ENCODE measurements at regions not wholly inside any gene's neighbourhood (a gene's known extent, or its start where the extent isn't known, plus 50 kb on each side); places are given as distances from the start of the nearest gene placed in this dataset.

DNA sequence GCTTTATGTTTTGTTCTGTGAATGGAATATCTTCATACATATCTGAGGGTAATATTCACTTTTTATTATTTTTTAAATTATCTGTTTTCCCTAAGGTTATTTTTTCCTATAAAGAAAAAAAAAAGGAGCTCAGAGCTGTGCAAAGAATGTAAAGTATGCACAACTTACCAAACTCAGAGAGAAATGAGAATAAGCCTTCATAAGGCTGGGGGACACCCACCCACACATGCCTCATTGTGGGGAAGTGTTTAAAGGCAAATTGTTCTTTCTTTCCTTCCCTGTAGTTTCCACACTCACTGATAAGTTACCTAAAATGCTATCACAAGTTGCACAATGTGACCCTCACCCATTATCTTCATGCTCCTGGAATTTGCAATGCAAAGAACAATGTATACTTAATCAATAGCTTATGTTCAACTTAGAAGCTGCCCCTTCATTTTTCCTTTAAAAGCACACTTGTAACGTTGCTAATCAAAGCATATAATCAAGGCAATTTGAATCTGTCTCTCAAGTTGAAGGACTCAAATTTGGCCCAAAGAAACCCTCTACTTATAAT, 108.1 kb downstream of the GNAT3 start:
- no peak overlapping the region for H3K4me3 ChIP-seq (ENCODE audit: low read depth, low read length)
- TF ChIP-seq, protein P1, sequence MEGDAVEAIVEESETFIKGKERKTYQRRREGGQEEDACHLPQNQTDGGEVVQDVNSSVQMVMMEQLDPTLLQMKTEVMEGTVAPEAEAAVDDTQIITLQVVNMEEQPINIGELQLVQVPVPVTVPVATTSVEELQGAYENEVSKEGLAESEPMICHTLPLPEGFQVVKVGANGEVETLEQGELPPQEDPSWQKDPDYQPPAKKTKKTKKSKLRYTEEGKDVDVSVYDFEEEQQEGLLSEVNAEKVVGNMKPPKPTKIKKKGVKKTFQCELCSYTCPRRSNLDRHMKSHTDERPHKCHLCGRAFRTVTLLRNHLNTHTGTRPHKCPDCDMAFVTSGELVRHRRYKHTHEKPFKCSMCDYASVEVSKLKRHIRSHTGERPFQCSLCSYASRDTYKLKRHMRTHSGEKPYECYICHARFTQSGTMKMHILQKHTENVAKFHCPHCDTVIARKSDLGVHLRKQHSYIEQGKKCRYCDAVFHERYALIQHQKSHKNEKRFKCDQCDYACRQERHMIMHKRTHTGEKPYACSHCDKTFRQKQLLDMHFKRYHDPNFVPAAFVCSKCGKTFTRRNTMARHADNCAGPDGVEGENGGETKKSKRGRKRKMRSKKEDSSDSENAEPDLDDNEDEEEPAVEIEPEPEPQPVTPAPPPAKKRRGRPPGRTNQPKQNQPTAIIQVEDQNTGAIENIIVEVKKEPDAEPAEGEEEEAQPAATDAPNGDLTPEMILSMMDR (conservative IDR thresholded peaks at IDR 0.05; ENCODE audit: low read depth, low read length) = no peak
- no peak for DNase-seq (ENCODE audit: low read depth)

DNA sequence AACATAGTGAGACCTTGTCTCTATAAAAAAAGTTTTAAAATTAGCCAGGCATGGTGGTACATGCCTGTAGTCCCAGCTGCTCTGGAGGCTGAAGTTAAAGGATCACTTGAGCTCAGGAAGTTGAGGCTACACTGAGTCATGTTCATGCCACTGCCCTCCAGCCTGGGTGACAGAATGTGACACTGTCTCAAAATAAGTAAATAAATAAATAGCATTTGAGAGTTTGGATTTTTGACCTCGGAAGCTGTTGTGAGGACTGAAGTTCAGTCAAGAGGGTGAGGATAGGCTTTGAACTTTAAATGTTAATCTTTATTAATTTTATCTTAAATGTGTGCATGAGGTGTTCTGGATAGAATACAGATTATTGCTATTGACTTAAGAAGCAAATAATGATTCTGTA, 110.2 kb downstream of the GNAT3 start:
- no peak overlapping the region for H3K4me3 ChIP-seq (ENCODE audit: low read depth, low read length)
- no peak for DNase-seq (ENCODE audit: low read depth)
- TF ChIP-seq, protein P1 (conservative IDR thresholded peaks at IDR 0.05; ENCODE audit: low read depth, low read length) = no peak

DNA sequence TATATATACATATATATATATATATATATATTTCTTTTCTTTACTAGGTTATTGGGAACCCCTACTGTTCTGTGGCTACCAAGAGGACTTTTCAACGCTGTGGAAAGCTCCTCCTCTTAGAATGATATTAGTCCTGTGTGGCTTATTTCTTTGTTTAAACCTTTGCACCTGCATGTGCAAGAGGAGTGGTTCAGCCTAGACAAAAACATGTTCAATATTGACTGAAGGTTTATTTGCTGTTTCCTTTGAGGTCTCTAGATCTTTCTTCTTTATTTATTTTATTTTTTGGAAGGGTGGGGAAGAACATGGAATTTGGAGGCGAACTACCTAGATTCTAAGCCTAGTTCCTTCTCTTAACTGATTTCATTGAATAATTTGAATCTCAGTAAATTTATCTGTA, 118.1 kb downstream of the GNAT3 start:
- DNase-seq (ENCODE audit: low read depth) = no peak
- TF ChIP-seq, protein P1 (conservative IDR thresholded peaks at IDR 0.05; ENCODE audit: low read depth, low read length) = no peak
- H3K4me3 ChIP-seq (ENCODE audit: low read depth, low read length) = no peak overlapping the region

DNA sequence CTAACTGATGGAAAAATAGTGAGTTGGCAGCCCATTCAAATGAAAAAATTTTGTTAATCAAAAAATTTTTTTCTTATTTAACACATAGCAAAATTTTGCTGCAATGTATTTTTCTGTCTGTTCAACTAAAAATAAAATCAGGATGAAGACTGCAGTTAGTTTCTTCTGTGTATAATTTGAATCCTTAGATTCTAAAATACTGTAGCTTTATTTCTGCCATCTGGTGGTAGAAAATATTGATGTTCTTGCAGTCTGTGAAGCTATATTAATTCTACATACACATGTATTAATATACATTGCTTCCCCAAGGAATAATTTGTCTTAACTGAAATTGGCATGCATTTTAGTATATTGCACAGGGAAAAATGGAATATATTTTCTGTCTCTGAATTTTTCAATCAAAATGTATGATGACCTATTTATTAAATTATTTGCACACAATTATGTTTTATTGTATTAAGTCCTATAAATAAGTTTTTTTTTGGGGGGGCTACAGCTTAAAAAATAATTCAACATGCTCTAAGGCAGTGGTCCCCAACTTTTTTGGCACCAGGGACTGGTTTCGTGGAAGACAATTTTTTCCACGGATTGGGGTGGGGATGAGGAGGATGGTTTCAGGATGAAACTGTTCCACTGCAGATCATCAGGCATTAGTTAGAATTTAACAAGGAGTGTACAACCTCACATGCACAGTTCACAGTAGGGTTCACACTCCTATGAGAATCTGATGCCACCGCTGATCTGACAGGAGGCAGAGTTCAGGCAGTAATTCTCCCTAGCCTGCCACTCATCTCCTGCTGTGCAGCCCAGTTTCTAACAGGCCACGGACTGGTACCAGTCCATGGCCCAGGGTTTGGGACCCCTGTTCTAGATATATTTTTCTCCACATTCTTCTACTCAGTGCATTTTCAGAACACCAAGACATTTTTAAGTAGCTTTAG, 119.4 kb downstream of the GNAT3 start:
- TF ChIP-seq, protein P1 (conservative IDR thresholded peaks at IDR 0.05; ENCODE audit: low read depth, low read length) = peak; percentile 52
- no peak for DNase-seq (ENCODE audit: low read depth)
- H3K4me3 ChIP-seq (ENCODE audit: low read depth, low read length) = no peak overlapping the region

DNA sequence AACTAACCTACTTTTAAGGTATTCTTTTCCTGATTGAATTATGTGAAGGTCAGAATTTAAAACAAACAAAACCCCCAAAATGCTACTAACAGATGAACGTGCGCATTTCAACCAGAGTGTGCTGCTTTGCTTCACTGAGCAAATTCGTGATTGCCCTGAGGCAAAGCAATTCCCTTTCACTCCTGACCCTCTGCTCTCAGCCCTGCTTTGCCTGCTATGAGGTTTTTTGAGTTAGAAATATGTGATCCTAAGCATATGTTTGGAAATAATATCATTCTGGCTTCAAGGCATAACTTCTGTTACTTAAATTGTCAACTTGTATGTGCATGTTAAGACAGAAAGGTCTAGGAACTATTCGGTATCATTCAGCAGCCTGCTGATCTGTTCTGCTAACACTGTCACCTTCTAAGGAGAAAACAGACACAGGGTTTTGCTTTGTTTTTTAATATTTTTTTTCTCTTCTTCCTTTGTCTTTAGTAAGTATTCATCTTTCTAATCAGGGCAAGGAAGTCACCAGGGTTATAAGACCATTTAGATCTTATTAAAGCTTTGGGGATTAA, 124.2 kb downstream of the GNAT3 start:
- no peak overlapping the region for H3K4me3 ChIP-seq (ENCODE audit: low read depth, low read length)
- TF ChIP-seq, protein P1 (conservative IDR thresholded peaks at IDR 0.05; ENCODE audit: low read depth, low read length) = no peak
- DNase-seq (ENCODE audit: low read depth) = no peak

DNA sequence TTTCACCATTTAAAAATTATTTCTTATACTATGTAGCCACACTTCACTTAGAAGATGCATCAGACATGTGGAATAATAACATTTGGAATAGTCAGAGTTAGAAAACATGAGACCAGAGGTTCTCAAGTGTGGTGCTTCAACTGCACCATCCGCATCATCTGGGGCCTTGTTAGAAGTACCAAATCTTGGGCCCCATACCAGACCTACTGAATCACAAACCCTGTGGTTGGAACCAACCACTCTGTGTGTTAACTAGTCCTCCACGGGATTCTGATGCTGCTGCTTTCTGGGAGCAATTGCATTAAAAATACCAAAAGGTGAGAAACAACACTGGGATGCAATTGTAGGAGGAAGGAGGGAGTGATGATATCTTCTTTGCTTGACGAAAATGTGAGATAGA, 125.2 kb downstream of the GNAT3 start:
- no peak overlapping the region for H3K4me3 ChIP-seq (ENCODE audit: low read depth, low read length)
- no peak for DNase-seq (ENCODE audit: low read depth)
- TF ChIP-seq, protein P1 (conservative IDR thresholded peaks at IDR 0.05; ENCODE audit: low read depth, low read length) = no peak
